ENCODE measurements at regions not wholly inside any gene's neighbourhood (a gene's known extent, or its start where the extent isn't known, plus 50 kb on each side); places are given as distances from the start of the nearest gene placed in this dataset.
"Not testable (repeated sequence)": the region's sequence is repeated elsewhere in the genome, so short reads cannot be mapped to it uniquely, and the experiment has no call there.

GRCh38 chr2:16059393-16060016 lies 119.2 kb downstream of the MYCN start:
- no peaks in the 10 kb centered on the region for H3K27me3 Mint-ChIP-seq
- H3K4me1 Mint-ChIP-seq (ENCODE audit: low read depth) = peaks cover 4% of the 10 kb centered on the region
- H3K4me3 Mint-ChIP-seq = no peak overlapping the region
- H3K36me3 Mint-ChIP-seq = peaks cover 2% of the 10 kb centered on the region
- peaks cover 18% of the 10 kb centered on the region for H3K9me3 Mint-ChIP-seq (ENCODE audit: low read depth)
- H3K27ac Mint-ChIP-seq = no peak overlapping the region

- Mint-ChIP-seq H3K27ac (no peak overlapping the region), H3K36me3 (peaks cover 2% of the 10 kb centered on the region), H3K27me3 (no peaks in the 10 kb centered on the region), H3K4me1 (ENCODE audit: low read depth) (peaks cover 4% of the 10 kb centered on the region), H3K4me3 (no peak overlapping the region), H3K9me3 (ENCODE audit: low read depth) (peaks cover 14% of the 10 kb centered on the region)
Measured at GRCh38 chr2:16058747-16059358, 118.5 kb downstream of the MYCN start.

DNA sequence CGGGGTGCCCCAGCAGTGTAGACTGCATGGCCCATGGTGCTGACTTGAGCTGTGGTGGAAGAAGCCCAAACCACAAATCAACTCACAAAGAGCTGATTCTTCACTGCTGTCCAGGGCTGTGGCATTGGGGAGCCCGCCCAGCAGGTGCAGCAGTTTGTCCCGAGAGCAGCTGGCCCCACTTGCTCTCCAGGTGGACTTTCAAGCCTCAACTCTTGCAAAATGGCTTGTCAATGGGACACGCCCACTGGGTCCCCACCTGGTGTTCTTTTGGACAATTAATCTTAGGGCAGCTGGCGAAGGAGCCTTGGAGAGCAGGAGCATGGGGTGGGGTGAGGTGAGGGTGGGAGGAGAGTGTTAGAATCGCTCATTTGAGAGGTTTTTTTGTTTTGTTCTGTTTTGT lies 117.9 kb downstream of the MYCN start:
- Mint-ChIP-seq H3K27ac (no peak overlapping the region), H3K4me3 (no peak overlapping the region), H3K36me3 (no peaks in the 10 kb centered on the region), H3K9me3 (ENCODE audit: low read depth) (peaks cover 11% of the 10 kb centered on the region), H3K4me1 (ENCODE audit: low read depth) (peaks cover 4% of the 10 kb centered on the region), H3K27me3 (no peaks in the 10 kb centered on the region)

- no peak overlapping the region for H3K4me3 Mint-ChIP-seq
- H3K4me1 Mint-ChIP-seq (ENCODE audit: low read depth) = peaks cover 4% of the 10 kb centered on the region
- H3K36me3 Mint-ChIP-seq = no peaks in the 10 kb centered on the region
- peaks cover 9% of the 10 kb centered on the region for H3K9me3 Mint-ChIP-seq (ENCODE audit: low read depth)
- no peaks in the 10 kb centered on the region for H3K27me3 Mint-ChIP-seq
- H3K27ac Mint-ChIP-seq = no peak overlapping the region
Measured at GRCh38 chr2:16057661-16058060, 117.3 kb downstream of the MYCN start.

- Mint-ChIP-seq H3K27me3 (no peaks in the 10 kb centered on the region), H3K4me3 (no peak overlapping the region), H3K4me1 (ENCODE audit: low read depth) (peaks cover 4% of the 10 kb centered on the region), H3K36me3 (no peaks in the 10 kb centered on the region), H3K9me3 (ENCODE audit: low read depth) (no peaks in the 10 kb centered on the region), H3K27ac (no peak overlapping the region)
Measured at GRCh38 chr2:16055848-16056580, 115.7 kb downstream of the MYCN start.

- peaks cover 4% of the 10 kb centered on the region for H3K4me1 Mint-ChIP-seq (ENCODE audit: low read depth)
- H3K36me3 Mint-ChIP-seq = no peaks in the 10 kb centered on the region
- no peaks in the 10 kb centered on the region for H3K27me3 Mint-ChIP-seq
- no peaks in the 10 kb centered on the region for H3K9me3 Mint-ChIP-seq (ENCODE audit: low read depth)
- no peak overlapping the region for H3K27ac Mint-ChIP-seq
- no peak overlapping the region for H3K4me3 Mint-ChIP-seq
Measured at GRCh38 chr2:16053437-16054257, 113.3 kb downstream of the MYCN start.

DNA sequence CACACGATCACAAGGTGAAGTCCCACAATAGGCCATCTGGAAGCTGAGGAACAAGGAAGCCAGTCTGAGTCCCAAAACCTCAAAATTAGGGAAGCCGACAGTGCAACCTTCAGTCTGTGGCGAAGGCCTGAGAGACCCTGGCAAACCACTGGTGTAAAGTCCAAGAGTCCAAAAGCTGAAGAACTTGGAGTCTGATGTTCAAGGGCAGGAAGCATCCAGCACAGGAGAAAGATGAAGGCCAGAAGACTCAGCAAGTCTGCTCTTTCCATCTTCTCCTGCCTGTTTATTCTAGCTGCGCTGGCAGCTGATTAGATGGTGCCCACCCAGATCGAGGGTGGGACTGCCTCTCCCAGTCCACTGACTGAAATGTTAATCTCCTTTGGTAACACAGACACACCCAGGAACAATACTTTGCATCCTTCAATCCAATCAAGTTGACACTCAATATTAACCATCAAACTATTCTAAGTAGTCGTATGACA lies 112.3 kb downstream of the MYCN start:
- not testable (repeated sequence) for H3K4me3 Mint-ChIP-seq; H3K9me3 Mint-ChIP-seq (ENCODE audit: low read depth); H3K27me3 Mint-ChIP-seq; H3K27ac Mint-ChIP-seq; H3K4me1 Mint-ChIP-seq (ENCODE audit: low read depth); H3K36me3 Mint-ChIP-seq

GRCh38 chr2:16051841-16052564 lies 111.7 kb downstream of the MYCN start:
- Mint-ChIP-seq H3K27ac (no peak overlapping the region), H3K36me3 (no peaks in the 10 kb centered on the region), H3K9me3 (ENCODE audit: low read depth) (no peaks in the 10 kb centered on the region), H3K27me3 (no peaks in the 10 kb centered on the region), H3K4me3 (no peak overlapping the region), H3K4me1 (ENCODE audit: low read depth) (peaks cover 4% of the 10 kb centered on the region)

DNA sequence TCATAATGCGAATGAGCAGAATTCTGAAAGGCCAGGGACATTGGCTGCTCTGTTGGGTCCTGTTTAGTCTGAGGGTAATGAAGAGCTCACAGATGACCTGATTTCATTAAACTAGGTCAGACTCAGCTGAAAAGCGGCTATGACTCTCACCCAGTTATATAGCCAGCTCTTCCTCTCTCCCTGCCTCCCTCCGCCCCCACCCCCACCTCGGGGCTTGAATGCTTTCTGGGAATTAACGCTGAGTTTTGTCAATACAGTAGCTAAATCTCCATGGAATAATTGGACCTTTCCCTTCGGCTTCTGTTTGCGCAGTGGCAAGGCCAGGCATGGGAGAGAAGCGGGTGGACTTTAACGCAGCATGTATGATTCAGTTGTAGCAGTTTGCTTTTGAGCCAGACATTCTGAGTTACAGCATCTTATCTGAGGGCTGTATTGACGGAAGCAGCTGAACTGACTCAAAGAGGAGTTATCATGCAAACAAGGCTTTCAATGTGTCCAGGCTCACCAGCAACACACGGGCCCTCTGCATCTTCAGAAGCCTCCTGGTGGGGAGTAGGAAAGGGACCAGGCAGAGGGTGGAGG lies 110.6 kb downstream of the MYCN start:
- Mint-ChIP-seq H3K27ac (no peak overlapping the region), H3K27me3 (no peaks in the 10 kb centered on the region), H3K9me3 (ENCODE audit: low read depth) (peaks cover 5% of the 10 kb centered on the region), H3K4me3 (no peak overlapping the region), H3K36me3 (no peaks in the 10 kb centered on the region), H3K4me1 (ENCODE audit: low read depth) (peaks cover under 1% of the 10 kb centered on the region)

GRCh38 chr2:16050261-16050907 lies 110.0 kb downstream of the MYCN start:
- Mint-ChIP-seq H3K4me1 (ENCODE audit: low read depth) (no peaks in the 10 kb centered on the region), H3K27ac (no peak overlapping the region), H3K4me3 (no peak overlapping the region), H3K9me3 (ENCODE audit: low read depth) (peaks cover 5% of the 10 kb centered on the region), H3K36me3 (no peaks in the 10 kb centered on the region), H3K27me3 (no peaks in the 10 kb centered on the region)

DNA sequence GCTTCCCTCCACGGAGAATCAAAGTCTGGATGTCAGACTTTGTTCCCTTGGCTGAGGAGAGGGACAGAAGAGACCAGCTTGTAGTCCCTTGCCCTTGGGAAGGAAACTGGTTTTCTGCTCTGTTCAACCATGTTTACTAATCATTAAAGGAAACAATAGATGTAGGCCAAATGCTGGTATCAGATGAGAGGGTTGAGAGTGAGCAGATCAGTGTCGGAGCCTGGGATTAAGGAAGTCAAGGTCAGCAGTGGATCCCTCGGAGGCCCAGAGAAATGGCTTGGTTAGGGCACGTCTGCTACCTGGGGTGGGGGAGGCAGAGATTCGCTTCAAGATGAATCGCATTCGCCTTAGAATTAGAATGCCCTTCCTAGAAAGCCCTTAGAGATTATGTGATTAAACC lies 109.1 kb downstream of the MYCN start:
- Mint-ChIP-seq H3K27ac (no peak overlapping the region), H3K4me3 (no peak overlapping the region), H3K9me3 (ENCODE audit: low read depth) (peaks cover 5% of the 10 kb centered on the region), H3K27me3 (no peaks in the 10 kb centered on the region), H3K36me3 (no peaks in the 10 kb centered on the region), H3K4me1 (ENCODE audit: low read depth) (no peaks in the 10 kb centered on the region)

- H3K27ac Mint-ChIP-seq = no peak overlapping the region
- H3K4me1 Mint-ChIP-seq (ENCODE audit: low read depth) = no peaks in the 10 kb centered on the region
- H3K27me3 Mint-ChIP-seq = no peaks in the 10 kb centered on the region
- H3K4me3 Mint-ChIP-seq = no peak overlapping the region
- H3K9me3 Mint-ChIP-seq (ENCODE audit: low read depth) = peaks cover 5% of the 10 kb centered on the region
- H3K36me3 Mint-ChIP-seq = no peaks in the 10 kb centered on the region
Measured at GRCh38 chr2:16048466-16048865, 108.1 kb downstream of the MYCN start.

DNA sequence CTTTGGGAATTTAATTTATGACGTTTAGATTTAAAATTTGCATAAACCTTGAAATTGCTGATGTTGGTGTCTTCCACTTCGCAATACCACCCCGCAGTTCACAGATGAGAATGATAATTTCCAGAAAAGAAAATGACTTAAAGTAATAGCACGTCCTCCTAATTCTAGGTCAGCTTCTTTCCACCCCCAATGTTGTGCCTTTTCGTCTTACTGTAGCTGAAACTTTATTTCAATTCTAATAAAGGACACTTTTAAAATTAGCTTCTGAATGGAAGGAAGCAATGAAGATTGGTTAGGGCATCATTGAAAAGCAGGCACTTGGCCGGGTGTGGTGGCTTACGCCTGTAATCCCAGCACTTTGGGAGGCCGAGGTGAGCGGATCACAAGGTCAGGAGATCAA lies 107.4 kb downstream of the MYCN start:
- Mint-ChIP-seq H3K36me3 (no peaks in the 10 kb centered on the region), H3K9me3 (ENCODE audit: low read depth) (peaks cover 5% of the 10 kb centered on the region), H3K4me3 (no peak overlapping the region), H3K27ac (no peak overlapping the region), H3K27me3 (no peaks in the 10 kb centered on the region), H3K4me1 (ENCODE audit: low read depth) (no peaks in the 10 kb centered on the region)

GRCh38 chr2:16046649-16047048 lies 106.3 kb downstream of the MYCN start:
- Mint-ChIP-seq H3K4me3 (no peak overlapping the region), H3K36me3 (no peaks in the 10 kb centered on the region), H3K27ac (no peak overlapping the region), H3K27me3 (peaks cover 4% of the 10 kb centered on the region), H3K4me1 (ENCODE audit: low read depth) (no peaks in the 10 kb centered on the region), H3K9me3 (ENCODE audit: low read depth) (peaks cover 5% of the 10 kb centered on the region)

All from activated naive CD8-positive, alpha-beta T cell (primary cell).